Fibroblast of lung (primary cell): ENCODE measurements at regions not wholly inside any gene's neighbourhood (a gene's known extent, or its start where the extent isn't known, plus 50 kb on each side); places are given as distances from the start of the nearest gene placed in this dataset.
"Not testable (repeated sequence)": the region's sequence is repeated elsewhere in the genome, so short reads cannot be mapped to it uniquely, and the experiment has no call there.

ENCODE experiments used
- DNase-seq, 2 donors: peaks; one replicate each; pipeline versions ENCODE4 v3.0.0 to v3.0.0-alpha.2; 2010; ENCODE audit warnings: low read depth in 2 of 2
- H2AFZ ChIP-seq: 2 replicates; pipeline ENCODE4 v1.5.1; 2012; ENCODE audit warnings: low read length, control low read depth, inconsistent platforms
- H3K27ac ChIP-seq: 2 replicates; pipeline ENCODE4 v1.5.1; 2011; ENCODE audit warnings: low read length, control low read depth; ENCODE audit not compliant: insufficient read depth
- H3K27me3 ChIP-seq: 2 replicates; pipeline ENCODE4 v1.5.1; 2011; ENCODE audit warnings: mild to moderate bottlenecking, low read length; ENCODE audit not compliant: control insufficient read depth, insufficient read depth
- H3K36me3 ChIP-seq: 2 replicates; pipeline ENCODE4 v1.5.1; 2011; ENCODE audit warnings: low read length; ENCODE audit not compliant: control insufficient read depth, insufficient read depth
- H3K4me1 ChIP-seq: 2 replicates; pipeline ENCODE4 v1.5.1; 2011; ENCODE audit warnings: low read length; ENCODE audit not compliant: control insufficient read depth, insufficient read depth; ENCODE audit errors: extremely low read depth
- H3K4me2 ChIP-seq: 2 replicates; pipeline ENCODE4 v1.5.1; 2011; ENCODE audit warnings: low read length, control low read depth; ENCODE audit not compliant: insufficient read depth; ENCODE audit errors: extremely low read depth
- H3K4me3 ChIP-seq, 4 experiments: fragments of 200-600 bp in 1 of 4; sonication (generic) in 1 of 4; replicated peaks in 1 of 4; 2 replicates each; pipeline ENCODE4 v1.5.1; 2011 to 2016; ENCODE audit warnings: low read length in 4 of 4, low read depth in 3 of 4, mild to moderate bottlenecking in 3 of 4, control low read depth in 2 of 4, inconsistent platforms in 1 of 4, mixed read lengths in 1 of 4; ENCODE audit not compliant: insufficient read depth in 1 of 4; ENCODE audit errors: control extremely low read depth in 1 of 4
- H3K79me2 ChIP-seq: 2 replicates; pipeline ENCODE4 v1.5.1; 2012; ENCODE audit warnings: mild to moderate bottlenecking, low read length, inconsistent platforms; ENCODE audit not compliant: control insufficient read depth, insufficient read depth
- H3K9ac ChIP-seq: 2 replicates; pipeline ENCODE4 v1.5.1; 2011; ENCODE audit warnings: mild to moderate bottlenecking, low read length, control low read depth; ENCODE audit not compliant: insufficient read depth
- H3K9me3 ChIP-seq: 2 replicates; pipeline ENCODE4 v1.5.1; 2012; ENCODE audit warnings: low read depth, low read length; ENCODE audit not compliant: control insufficient read depth, insufficient read depth
- H4K20me1 ChIP-seq: 2 replicates; pipeline ENCODE4 v1.5.1; 2011; ENCODE audit warnings: low read length; ENCODE audit not compliant: control insufficient read depth, insufficient read depth; ENCODE audit errors: extremely low read depth
- CTCF ChIP-seq, 2 donors: IDR thresholded peaks in 1 of 2; conservative IDR thresholded peaks in 1 of 2; 1 replicate in 1 of 2; 2 replicates in 1 of 2; pipeline ENCODE4 v1.5.1; 2011 to 2012; ENCODE audit warnings: low read length in 2 of 2, control low read depth in 1 of 2, inconsistent platforms in 1 of 2, low read depth in 1 of 2, mild to moderate bottlenecking in 1 of 2
- EZH2 ChIP-seq: IDR thresholded peaks from 2 replicates; pipeline ENCODE4 v1.5.1; 2012; ENCODE audit warnings: low read length, control low read depth, mild to moderate bottlenecking; ENCODE audit errors: missing control alignments

- H4K20me1 ChIP-seq, result no peaks in the 10 kb centered on the region
- H3K36me3 ChIP-seq, result no peaks in the 10 kb centered on the region
- H2AFZ ChIP-seq, result no peak overlapping the region
- no peak overlapping the region for H3K9ac ChIP-seq
- H3K27me3 ChIP-seq, result no peaks in the 10 kb centered on the region
- no peak overlapping the region for H3K27ac ChIP-seq
- TF ChIP-seq EZH2 (no peak), CTCF (conservative IDR thresholded peaks at IDR 0.05 in 1 of 2, IDR thresholded peaks at IDR 0.05 in 1 of 2; ENCODE audit: low read depth in 1 of 2, low read length in 2 of 2) (no peak)
- H3K4me1 ChIP-seq, result no peaks in the 10 kb centered on the region
- no peak overlapping the region for H3K4me3 ChIP-seq
- H3K9me3 ChIP-seq, result no peaks in the 10 kb centered on the region
- H3K4me2 ChIP-seq, result no peak overlapping the region
- no peak for DNase-seq
- H3K79me2 ChIP-seq, result no peaks in the 10 kb centered on the region
Observed at GRCh38 chr10:56178210-56178609, 182.8 kb downstream of the ZWINT start.

GRCh38 chr10:56155091-56155513, 206.0 kb downstream of the ZWINT start:
- H3K4me3 ChIP-seq, H3K27ac ChIP-seq, H2AFZ ChIP-seq, H4K20me1 ChIP-seq, H3K36me3 ChIP-seq, H3K9me3 ChIP-seq, H3K27me3 ChIP-seq, H3K9ac ChIP-seq, H3K4me2 ChIP-seq, H3K79me2 ChIP-seq, DNase-seq, H3K4me1 ChIP-seq: not testable (repeated sequence)

GRCh38 chr10:56146806-56147205, 214.3 kb downstream of the ZWINT start:
- no peaks in the 10 kb centered on the region for H3K9me3 ChIP-seq
- H3K79me2 ChIP-seq, result no peaks in the 10 kb centered on the region
- H4K20me1 ChIP-seq, result no peaks in the 10 kb centered on the region
- no peaks in the 10 kb centered on the region for H3K27me3 ChIP-seq
- H3K4me2 ChIP-seq, result no peak overlapping the region
- H2AFZ ChIP-seq, result no peak overlapping the region
- DNase-seq, result no peak
- H3K27ac ChIP-seq, result no peak overlapping the region
- H3K36me3 ChIP-seq, result no peaks in the 10 kb centered on the region
- H3K4me1 ChIP-seq, result no peaks in the 10 kb centered on the region
- TF ChIP-seq EZH2 (no peak), CTCF (conservative IDR thresholded peaks at IDR 0.05 in 1 of 2, IDR thresholded peaks at IDR 0.05 in 1 of 2; ENCODE audit: low read depth in 1 of 2, low read length in 2 of 2) (no peak)
- H3K4me3 ChIP-seq, result no peak overlapping the region
- no peak overlapping the region for H3K9ac ChIP-seq
